OCI-LY7 (cell line): ENCODE measurements at regions not wholly inside any gene's neighbourhood (a gene's known extent, or its start where the extent isn't known, plus 50 kb on each side); places are given as distances from the start of the nearest gene placed in this dataset.

Experiments
- EZH2phosphoT487 ChIP-seq: fragments of 200-600 bp; sonication (generic); IDR thresholded peaks from 2 replicates; pipeline ENCODE4 v1.6.1; 2018; ENCODE audit warnings: low read depth, borderline replicate concordance, mild to moderate bottlenecking, mixed run types, antibody characterized with exemption, low read length, moderate library complexity, mixed read lengths
- TF ChIP-seq, protein P1 (sequence below): fragments of 200-600 bp; sonication (generic); conservative IDR thresholded peaks from 2 replicates; pipeline ENCODE4 v1.5.1; 2014; ENCODE audit warnings: mild to moderate bottlenecking, antibody characterized with exemption, low read length, moderate library complexity, mixed read lengths

DNA sequence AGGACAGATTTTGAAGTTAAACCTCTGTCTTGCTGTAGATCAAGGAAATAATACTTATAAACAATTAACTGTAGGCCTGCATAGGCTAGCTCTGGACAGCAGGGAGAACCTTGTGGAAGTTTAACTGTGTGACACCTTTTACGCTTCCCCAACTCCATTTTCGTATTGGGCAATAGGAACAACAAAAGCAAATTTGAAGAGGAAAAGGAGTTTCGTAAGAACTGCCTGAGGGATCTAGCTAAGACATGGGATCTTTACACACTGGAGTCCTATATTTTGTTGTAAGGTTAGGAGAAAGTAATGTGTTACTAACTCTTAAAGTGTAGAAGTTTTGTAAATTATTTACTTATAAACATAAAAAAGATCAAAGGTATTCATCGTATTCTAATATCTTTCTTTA lies 324.9 kb upstream of the CASK start:
- no peak for TF ChIP-seq EZH2phosphoT487
- TF ChIP-seq, protein P1, sequence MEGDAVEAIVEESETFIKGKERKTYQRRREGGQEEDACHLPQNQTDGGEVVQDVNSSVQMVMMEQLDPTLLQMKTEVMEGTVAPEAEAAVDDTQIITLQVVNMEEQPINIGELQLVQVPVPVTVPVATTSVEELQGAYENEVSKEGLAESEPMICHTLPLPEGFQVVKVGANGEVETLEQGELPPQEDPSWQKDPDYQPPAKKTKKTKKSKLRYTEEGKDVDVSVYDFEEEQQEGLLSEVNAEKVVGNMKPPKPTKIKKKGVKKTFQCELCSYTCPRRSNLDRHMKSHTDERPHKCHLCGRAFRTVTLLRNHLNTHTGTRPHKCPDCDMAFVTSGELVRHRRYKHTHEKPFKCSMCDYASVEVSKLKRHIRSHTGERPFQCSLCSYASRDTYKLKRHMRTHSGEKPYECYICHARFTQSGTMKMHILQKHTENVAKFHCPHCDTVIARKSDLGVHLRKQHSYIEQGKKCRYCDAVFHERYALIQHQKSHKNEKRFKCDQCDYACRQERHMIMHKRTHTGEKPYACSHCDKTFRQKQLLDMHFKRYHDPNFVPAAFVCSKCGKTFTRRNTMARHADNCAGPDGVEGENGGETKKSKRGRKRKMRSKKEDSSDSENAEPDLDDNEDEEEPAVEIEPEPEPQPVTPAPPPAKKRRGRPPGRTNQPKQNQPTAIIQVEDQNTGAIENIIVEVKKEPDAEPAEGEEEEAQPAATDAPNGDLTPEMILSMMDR = no peak
